ENCODE measurements at regions not wholly inside any gene's neighbourhood (a gene's known extent, or its start where the extent isn't known, plus 50 kb on each side); places are given as distances from the start of the nearest gene placed in this dataset.
"Not testable (repeated sequence)": the region's sequence is repeated elsewhere in the genome, so short reads cannot be mapped to it uniquely, and the experiment has no call there.

DNA sequence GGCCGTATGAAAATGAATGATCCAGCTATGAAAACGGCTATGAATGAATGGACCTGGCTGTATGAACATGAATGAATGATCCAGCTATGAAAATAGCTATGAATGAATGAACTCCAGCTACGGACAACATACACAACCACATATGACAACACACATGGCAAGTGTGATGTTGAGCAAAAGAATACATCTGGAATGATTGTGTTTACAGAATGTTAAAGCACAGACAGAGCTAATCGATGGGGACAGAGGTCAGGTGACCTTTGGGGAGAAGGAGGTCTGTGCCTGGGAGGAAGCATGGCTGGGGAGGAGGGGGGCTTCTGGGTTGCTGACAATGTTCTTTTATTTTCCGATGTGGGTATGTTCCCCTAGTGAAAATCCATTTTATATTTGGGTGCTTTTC, 174.0 kb upstream of the WSCD1 start:
- FAIRE-seq, result no peak
- no peak for DNase-seq (ENCODE audit: low spot score)

DNA sequence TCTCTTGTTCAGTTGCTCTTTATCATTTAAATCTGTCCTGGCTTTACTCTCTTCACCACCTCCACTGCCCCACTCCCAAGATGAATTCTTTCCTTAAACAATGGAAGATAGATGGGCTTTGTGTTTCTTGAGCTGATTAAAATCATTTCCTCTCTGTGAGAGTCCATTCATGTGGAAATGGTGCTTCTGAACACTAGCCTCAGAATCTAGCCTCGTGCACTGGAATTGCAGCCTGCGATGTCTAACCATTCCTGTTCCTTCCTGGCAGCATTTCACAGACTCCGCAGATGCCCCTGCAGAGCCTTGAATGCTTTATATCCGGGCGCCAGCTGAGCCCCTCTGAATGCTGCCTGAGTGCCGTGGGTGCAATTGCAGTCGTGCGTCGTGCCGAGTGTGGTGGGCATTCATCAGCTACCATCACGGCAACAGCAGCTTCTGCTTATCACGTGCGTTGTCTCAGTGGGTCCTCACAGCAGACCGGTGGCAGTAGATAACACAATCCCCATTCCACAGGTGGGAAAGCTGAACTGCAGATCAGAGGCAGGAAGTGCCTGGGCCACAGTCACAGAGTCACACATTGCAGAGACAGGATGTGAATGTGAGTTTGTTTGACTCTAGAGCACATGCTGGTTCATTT, 172.8 kb upstream of the WSCD1 start:
- no peak for DNase-seq (ENCODE audit: low spot score)
- FAIRE-seq, result no peak

DNA sequence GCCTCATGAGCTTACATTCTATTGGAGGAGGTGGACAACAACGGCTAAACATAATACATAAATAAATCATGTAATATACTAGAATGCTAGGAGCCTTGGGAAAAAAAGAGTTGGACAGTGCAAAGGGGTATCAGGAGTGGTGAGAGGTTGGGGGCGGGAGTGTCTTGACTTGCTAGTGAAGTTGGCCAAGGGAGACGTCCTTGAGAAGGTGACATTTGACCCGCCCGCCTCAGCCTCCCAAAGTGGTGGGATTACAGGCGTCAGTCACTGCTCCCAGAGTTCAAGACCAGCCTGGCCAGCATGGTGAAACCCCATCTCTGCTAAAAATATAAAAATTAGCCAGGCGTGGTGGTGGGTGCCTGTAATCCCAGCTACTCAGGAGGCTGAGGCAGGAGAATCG, 172.2 kb upstream of the WSCD1 start:
- not testable (repeated sequence) for FAIRE-seq

DNA sequence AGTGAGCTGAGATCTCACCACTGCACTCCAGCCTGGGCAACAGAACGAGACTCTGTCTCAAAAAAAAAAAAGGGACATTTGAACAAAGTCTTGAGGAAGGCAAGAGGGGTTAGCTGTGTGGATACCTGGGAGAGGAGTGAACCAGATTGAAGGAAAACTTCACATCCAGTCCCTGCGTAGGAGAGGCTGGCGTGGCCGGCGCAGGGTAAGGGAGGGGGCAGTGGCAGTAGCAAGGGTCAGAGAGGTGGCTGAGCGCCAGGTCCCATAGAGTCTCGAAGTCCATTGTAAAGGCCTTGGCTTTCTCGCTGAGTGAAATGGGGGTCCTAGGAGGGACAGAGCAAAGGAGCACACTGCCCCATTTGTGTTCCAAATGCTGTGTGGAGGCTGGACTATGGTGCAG, 171.8 kb upstream of the WSCD1 start:
- DNase-seq (ENCODE audit: low spot score), result no peak
- FAIRE-seq, result no peak

More for the DNA sequence above, 172.2 kb upstream of the WSCD1 start:
- not testable (repeated sequence) for DNase-seq (ENCODE audit: low spot score)

DNA sequence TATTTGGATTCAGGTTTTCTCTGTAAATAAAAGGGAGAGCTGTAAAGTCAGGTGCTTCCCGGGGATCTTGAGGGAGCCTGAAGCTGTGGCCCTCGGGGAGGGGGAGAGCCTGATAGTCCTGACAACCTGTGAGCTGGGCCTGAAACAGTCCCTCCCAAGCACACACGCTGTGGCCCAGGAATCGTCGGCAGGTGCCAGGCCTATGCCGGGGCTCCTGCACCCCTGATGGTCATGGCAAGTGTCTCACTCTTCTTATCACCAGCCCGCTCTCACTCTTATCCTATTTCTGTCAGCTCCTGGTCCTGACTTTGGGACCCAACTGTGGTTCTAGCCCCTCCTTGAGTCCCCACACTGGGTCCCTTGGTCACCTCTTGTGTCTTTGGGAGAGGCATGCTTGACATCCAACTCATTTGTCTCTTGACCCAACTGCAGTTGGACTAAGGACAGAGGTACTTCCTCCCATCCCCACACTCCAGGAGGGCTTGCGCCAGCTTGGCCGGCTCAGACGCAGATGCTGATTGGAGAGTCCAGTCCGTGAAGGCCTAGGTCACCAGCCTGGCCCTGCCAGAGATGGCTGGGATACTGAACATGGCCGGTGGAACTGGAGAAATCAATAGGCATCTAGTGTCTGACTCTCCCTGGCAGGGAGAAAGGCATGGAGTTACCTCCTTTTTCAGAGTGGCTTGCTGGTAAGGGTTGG, 170.5 kb upstream of the WSCD1 start:
- FAIRE-seq (no peak), DNase-seq (ENCODE audit: low spot score) (no peak)

DNA sequence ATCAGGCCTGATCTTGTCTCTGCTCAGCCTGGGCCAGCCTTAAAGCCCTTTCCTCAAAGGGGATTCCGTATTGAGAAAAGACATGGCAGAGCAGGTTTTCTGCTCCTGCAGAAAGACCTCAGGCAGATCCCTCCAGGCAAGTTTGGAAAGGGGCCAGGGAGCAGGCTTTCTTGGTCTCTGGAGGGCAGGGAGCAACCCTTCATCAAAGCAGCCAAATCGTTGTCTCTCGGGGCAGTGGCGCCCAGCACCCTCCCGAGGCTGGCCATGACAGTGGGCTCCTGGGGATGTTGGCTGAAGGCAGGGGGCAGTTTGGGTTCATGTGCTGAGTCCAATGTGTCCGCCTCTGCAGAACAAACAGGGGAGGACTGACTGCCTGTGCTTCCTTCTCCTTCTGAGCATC, 168.4 kb upstream of the WSCD1 start:
- no peak for DNase-seq (ENCODE audit: low spot score)
- no peak for FAIRE-seq

DNA sequence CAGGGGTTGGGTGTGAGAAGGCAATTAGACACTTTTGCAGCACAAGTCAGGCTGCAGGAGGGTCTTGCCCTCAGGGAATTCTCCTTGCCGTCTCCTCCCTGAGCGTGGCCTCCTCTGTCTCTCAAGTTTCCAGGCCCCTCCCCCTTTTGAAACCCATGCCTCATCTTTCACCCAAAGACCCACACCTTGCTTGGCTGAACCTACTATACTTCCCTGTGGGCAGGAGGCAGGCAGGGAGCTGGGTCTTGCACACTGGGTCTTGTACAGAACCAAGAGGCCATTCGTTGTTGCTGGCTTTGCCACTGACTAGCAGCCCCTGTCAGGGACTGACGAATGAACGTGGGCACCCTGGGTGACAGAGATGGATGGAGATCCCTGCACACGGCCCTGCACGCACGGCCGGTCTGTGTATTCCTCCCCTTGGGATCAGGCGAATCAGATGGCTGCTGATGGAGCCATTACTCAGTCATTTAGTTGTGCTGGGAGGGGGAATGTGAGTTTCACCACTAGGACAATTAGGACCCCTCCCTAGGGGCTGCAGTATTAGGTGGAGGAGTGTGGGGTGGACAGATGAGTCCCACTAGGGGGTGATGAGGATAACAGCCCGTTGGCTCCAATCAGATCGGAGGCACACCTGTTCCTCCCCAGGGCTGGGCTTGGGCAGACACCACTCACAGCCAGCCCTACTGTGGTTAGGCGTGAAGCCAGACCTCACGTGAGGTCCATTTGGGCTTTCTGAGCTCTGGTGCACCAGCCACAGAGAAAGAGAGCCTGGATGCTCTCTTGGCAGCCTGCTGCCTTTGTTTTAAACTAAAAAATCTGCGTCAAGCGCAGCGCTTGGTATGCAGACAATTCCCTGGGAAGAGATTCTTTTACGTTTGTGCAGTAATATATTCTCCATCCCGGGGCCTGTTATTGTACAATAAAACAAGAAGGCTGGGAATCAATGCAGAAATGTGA, 167.7 kb upstream of the WSCD1 start:
- FAIRE-seq, result no peak

DNA sequence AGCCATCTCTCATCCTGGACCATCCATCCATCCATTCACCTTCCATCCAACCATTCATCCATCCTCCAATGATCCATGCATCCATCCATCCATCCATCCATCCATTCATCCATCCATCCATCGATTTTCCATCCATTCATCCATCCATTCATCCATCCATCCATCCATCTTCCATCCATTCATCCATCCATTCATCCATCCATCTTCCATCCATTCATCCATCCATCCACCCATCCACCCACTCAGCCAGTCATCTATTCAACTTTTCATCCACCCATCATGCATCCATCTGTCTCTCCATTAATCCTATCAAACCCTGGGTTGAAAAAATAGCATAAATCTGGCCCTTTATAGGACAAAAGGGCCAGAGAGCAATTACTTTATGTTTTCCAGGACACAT, 158.3 kb upstream of the WSCD1 start:
- FAIRE-seq (no peak), DNase-seq (ENCODE audit: low spot score) (no peak)

More for the DNA sequence above, 167.7 kb upstream of the WSCD1 start:
- no peak for DNase-seq (ENCODE audit: low spot score)

DNA sequence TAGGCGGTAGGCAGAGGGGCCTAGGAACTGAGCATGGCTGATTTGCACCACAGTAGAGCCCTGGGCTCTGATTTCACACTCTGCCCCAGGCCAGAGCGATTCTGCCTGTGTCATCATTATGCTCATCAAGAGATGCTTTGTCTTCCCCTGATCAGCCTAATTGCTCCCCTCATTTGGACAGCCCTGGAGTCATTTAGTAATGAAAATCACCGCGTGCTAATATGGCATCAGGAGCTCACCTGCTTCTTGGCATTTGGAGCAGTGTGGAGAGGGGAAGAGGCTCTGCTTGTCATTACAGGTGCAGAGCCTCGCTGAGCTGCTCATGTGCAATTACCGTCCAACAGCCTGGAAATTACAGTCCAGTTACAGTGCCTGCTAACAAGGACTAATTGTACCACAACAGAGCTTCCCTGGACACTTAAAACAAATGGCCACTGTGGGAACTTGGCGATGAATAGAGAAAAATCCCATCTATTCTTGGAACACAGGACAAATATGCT, 157.1 kb upstream of the WSCD1 start:
- FAIRE-seq, result no peak

DNA sequence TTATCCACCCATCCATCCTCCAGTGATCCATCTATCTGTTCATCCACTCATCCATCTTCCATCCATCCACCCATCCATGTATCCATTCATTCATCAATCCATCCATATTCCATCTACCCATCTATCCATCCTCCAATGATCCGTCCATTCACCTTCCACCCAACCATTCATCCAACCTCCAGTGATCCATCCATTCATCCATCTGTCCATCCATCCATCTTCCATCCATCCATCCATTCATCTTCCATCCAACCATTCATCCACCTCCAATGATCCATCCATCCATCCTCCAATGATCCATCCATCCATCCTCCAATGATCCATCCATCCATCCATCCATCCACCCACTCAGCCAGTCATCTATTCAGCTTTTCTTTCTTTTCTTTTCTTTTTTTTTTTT, 156.5 kb upstream of the WSCD1 start:
- FAIRE-seq (no peak), DNase-seq (ENCODE audit: low spot score) (no peak)

More for the DNA sequence above, 157.1 kb upstream of the WSCD1 start:
- no peak for DNase-seq (ENCODE audit: low spot score)

DNA sequence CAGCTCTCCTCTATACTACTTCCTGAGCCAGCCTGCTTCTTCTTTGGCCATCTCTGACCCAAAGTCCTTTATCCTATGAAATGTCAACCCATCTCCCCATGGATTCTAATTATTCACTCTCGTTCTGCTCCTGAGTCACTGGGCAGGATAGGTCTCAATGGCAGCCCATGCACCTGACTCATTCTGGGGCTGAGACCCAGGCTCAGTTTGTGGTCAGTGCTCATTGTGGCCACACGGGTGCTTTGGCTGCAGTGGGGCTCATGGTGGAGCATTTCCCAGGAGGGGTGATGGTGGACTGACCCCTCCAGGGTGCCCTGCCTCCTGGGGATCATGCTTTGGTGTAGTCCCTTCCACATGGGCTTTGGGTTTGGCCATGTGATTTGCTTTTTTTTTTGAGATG, 154.8 kb upstream of the WSCD1 start:
- DNase-seq (ENCODE audit: low spot score) (no peak), FAIRE-seq (no peak)

DNA sequence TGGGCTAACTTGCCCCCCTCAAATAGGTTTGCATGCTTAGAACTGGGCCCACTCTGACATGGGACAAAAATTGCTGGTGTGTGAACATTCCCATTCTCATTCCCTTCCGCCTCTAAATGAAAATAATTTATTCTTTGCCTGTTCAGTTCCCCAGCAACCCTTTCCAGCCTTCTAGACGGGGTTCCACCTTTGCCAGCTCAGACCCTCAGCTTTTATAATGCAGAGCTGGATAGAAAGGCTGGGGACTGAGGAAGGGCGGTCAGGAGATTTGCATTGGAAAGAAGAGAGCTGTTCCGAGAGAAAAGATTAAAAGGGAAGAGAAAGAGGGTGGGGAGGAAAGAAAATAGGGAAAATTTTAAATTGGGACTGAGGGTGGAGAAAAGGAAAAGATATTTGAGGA, 151.1 kb upstream of the WSCD1 start:
- no peak for FAIRE-seq
- DNase-seq (ENCODE audit: low spot score), result no peak

DNA sequence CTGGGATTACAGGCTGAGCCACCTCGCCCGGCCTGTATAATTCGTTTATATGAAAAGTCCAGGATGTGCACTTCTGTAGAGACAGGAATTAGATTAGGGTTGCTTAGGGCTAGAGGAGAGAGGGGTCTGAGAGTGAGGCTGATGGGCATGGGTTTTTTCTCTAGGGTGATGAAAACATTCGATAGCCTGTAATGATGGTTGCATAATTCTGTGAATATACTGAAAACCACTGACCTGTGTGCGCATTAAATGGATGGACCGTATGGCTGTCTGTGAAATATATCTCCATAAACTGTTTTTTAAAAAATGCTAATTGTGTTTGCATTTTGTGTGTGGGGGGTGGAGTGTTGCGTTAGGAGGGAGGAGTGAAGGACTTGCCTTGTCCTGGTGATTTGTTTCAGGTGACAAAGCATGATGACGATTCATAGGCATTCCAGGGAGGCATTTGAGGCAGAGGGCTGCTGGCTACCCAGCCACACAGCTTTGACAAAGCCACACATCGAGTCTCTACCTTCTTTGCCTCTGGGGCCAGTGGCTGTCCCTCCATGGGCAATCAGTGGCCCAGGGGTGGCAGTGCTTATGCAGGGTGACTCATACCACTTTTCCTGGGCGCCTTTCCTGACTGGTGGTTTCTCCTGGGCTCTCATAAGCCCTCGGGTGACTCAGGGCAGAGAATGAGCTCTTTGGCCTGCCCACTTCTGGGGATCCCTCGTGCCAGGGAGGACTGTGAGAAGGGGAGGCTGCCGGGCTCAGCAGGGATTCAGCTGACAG, 148.5 kb upstream of the WSCD1 start:
- peak; percentile 81 for FAIRE-seq

DNA sequence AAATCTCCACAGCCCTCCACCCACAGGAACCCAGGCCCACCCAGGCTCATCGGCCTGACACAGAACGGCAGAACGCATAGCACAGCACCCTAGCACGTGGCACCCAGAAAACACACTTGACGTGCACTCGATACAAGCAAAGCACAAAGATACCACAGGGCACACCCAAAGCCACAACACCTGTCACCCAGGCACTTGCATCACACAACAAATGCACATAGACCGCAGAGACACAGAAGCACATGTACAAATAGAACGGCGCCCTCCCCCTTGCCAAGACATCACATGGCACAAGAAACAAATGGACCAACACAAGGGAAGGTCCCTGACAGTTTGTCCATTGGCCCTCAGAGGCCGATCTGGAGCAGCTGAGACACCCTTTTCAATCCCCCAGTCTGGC, 147.7 kb upstream of the WSCD1 start:
- FAIRE-seq, result no peak
- DNase-seq (ENCODE audit: low spot score), result no peak

More for the DNA sequence above, 148.5 kb upstream of the WSCD1 start:
- peak; percentile 80 for DNase-seq (ENCODE audit: low spot score)

DNA sequence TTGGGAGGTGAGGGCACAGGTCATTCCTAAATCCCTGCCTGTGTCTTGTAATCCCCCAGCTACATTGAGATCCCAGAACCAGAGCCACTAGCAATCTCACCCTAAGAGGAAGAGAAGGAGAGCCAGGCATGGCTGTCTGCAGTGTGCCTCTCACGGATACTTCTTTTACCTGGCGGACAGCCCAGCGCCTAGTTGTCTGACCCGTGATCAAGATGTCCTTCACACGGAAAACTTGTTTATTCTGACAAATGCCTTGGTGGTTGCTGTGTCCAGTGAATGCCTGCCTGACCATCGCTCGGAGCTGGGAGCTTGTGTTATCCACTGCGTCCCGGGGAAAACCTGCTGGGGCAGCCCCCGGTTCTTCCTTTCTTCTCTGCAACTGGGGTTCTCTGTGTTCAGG, 140.5 kb upstream of the WSCD1 start:
- FAIRE-seq (no peak), DNase-seq (ENCODE audit: low spot score) (no peak)

DNA sequence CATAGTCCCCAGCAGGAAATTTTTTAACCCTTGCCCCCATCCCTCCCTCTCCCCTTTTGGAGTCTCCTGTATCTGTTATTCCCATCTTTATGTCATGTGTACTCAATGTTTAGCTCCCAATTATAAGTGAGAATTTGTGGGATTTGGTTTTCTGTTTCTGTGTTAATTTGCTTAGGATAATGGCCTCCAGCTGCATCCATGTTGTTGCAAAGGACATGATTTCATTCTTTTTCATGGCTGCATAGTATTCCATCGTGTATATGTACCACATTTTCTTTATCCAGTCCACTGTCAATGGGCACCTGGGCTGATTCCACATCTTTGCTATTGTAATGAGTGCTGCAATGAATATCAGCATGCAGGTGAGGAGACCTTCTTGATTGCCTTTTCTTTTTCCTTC, 139.6 kb upstream of the WSCD1 start:
- not testable (repeated sequence) for DNase-seq (ENCODE audit: low spot score); FAIRE-seq

DNA sequence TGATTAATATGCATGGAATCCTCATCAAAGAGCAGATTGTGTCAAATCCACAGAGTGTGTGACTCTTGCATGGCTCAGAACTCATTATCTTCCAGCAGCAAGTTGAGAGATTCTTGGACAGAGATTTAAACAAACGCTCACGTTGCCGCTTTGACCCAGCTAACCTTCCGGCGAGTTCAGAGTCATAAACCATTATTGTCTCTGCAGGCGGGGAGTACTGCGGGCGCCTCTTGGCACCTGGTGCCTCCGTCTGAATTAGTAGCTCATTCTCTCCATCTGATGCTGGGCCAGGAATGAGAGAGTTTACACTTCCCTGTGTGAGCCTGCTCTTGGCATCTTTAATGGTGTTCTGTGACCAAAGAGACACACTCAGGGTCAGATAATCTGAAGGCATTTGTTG, 138.6 kb upstream of the WSCD1 start:
- DNase-seq (ENCODE audit: low spot score), result no peak
- FAIRE-seq, result no peak

DNA sequence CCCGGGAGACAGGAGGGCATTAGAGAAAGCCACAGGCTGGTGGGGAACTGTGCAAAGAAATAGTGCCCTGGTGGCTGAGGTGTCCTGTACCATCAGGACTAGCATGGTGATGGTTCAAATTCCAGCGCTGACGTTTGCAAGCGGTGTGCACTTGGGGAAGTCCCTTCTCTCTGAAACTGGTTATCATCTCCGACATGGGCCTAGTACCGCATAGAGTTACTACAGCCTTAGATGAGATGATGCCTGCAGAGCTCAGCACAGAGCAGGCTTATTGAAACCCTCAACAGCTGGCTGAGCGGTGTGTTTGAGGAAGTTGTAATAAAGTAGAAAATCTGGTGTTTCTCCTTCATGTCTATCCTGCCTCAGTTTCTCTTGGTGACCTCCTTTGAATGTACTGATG, 136.7 kb upstream of the WSCD1 start:
- no peak for DNase-seq (ENCODE audit: low spot score)
- FAIRE-seq, result no peak

DNA sequence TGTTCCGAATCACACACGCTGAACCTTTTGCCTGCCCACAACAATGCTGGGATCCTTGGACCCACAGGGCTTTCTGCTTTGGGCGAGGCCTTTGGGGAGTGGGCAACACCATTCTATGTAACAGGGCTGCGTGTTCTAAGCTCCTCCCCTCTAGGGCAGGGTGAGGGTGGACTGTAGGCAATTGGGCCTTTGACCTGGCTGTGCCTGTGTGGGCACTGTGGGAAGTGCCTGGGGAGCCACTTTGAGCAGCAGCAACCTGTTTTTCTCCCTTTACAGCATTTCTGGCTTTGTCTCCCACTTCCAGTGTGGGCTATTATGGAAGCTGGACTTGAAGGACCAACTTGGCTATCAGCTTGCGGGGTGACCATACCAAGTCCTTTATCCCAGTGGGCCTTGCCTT, 128.9 kb upstream of the WSCD1 start:
- DNase-seq (ENCODE audit: low spot score) (no peak), FAIRE-seq (no peak)

DNA sequence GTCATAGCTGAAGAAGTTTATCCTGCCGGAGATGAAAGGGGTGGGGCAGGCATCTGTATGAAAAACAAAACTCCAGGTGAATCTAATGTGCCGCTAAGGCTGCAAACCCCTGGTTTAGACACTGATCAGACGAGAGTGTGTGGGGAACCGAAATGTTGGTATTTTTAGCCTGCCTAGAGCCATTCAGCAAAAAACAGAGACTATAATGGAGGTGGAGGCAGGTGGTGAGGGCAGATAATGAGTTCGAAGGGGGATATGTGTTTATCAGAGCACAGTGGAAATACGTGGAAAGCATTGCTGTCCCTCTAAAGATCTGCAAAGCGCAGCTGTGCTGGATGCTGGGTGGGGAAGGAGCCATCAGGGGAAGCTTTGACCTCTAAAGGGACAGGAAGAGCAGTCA, 127.5 kb upstream of the WSCD1 start:
- FAIRE-seq (no peak), DNase-seq (ENCODE audit: low spot score) (no peak)

DNA sequence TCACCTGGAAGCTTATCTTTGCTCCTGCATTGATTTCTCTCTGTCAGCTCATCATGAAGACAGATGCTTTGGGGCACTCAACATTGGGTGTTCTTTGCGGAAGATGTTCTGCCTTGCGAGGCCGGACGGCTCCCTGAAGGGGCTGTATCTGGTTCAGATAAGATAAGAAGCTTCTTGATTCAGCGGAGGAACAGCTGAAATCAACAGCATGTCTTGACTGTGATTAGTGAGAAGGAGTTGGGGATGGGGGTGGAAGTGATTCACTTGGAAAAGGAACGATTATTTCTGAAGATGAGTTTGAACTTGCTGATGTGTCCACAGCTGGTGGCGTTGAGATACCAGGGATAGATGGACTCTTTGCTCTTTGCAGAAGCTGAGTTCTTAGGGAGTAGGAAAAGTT, 126.9 kb upstream of the WSCD1 start:
- DNase-seq (ENCODE audit: low spot score), result no peak
- no peak for FAIRE-seq

Data from RCC 7860 (cell line).